Gastroesophageal sphincter (tissue), 4 donors: ENCODE measurements at regions not wholly inside any gene's neighbourhood (a gene's known extent, or its start where the extent isn't known, plus 50 kb on each side); places are given as distances from the start of the nearest gene placed in this dataset.

ENCODE experiments used
- small RNA-seq, 4 donors: library from RNA; depleted of rRNA; stranded (forward); fragments of <200 nt; gene quantifications; one replicate each; pipeline ENCODE3, GENCODE V24; 2016

Small RNA genes lying in the stretch of these regions (small RNA-seq; reads per million reads assigned to genes)
- 0 reads per million in 4 donors for gene RN7SL147P
